SW480 (cell line): ENCODE measurements at regions not wholly inside any gene's neighbourhood (a gene's known extent, or its start where the extent isn't known, plus 50 kb on each side); places are given as distances from the start of the nearest gene placed in this dataset.

Source experiments
- DNase-seq: peaks from one replicate; pipeline ENCODE4 v3.0.0-alpha.2; 2016; ENCODE audit warnings: low spot score

- peak; percentile 5 for DNase-seq
These were observed 221.0 kb upstream of the EOMES start for GRCh38 chr3:27943106-27943505.

- no peak for DNase-seq
These were observed 223.1 kb upstream of the EOMES start for GRCh38 chr3:27945229-27945628.

GRCh38 chr3:27960133-27960532 lies 238.0 kb upstream of the EOMES start:
- peak; percentile 55 for DNase-seq

DNA sequence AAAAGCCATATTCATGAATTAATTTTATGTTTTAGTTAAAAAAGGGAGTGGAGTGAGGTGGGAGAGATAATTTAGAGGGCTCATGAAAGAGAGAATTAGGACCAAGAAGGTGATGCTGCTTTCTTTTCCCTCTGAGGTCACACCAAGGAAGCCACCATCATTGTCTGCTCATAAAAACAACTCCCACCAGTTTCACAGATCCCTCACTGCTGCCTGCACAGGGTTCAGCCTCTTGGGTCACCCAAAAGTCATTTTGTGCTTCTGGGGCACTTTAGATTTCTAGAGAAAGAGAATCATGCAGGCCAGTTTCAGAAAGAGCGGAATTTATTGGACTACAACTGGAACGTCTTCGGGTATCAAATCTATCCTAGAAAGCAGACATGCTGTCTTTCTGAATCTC lies 241.4 kb upstream of the EOMES start:
- DNase-seq, result no peak

DNA sequence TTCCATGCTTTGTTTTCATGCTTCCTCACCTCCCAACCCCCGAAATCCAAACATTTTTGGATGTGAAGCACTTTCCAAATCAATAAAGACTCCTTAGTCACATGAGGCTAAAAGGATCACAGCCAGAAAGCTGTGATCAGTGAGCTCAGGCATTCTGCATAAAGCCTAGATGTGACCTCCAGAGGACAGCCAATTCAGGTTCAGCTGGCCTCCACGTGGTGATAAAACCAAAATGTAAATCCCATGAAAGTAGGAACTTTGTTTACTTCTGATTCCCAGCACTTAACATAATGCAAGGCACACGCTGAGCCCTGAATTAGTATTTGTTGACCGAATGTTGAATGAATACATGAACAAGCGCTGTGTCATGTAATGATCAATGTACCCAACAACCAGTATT lies 249.5 kb upstream of the EOMES start:
- no peak for DNase-seq

DNA sequence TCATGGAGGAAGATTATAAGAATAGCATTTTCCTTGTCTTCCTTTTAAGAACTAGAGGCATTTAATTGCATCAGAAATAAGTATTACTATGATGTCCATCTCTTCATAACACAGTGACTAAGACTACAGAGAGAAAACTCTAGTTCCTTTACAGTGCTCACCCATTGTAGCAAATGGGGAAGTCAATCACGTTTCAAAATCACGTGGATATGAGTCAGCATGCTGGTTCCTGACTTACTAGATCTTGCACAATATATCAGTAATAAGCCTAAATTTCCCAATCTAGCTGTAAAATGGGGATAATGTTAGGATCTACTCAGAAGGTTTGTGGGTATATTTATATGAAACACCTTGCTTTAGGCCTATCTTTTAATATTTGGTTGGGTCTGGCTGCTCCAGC lies 254.8 kb upstream of the EOMES start:
- no peak for DNase-seq

DNA sequence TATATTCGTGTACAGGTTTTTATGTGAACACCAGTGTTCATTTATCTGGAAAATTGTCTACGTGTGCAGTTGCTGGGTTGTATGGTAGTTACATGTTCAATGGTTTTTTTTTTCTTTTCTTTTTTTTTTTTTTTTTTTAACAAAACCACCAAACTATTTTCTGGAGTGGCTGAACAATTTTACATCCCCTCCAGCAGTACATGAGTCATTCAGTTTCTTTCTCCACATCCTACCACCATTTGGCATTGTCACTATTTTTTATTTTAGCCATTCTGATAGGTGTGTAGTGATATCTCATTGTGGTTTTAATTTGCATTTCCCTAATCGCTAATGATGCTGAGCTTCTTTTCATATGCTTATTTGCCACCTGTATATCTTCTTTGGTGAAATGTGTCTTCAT lies 256.3 kb upstream of the EOMES start:
- no peak for DNase-seq

GRCh38 chr3:27985369-27986035 lies 255.9 kb upstream of the CMC1 start:
- DNase-seq, result no peak

GRCh38 chr3:27986234-27986879 lies 255.1 kb upstream of the CMC1 start:
- DNase-seq, result no peak

GRCh38 chr3:27990324-27990723 lies 251.1 kb upstream of the CMC1 start:
- DNase-seq, result no peak

DNA sequence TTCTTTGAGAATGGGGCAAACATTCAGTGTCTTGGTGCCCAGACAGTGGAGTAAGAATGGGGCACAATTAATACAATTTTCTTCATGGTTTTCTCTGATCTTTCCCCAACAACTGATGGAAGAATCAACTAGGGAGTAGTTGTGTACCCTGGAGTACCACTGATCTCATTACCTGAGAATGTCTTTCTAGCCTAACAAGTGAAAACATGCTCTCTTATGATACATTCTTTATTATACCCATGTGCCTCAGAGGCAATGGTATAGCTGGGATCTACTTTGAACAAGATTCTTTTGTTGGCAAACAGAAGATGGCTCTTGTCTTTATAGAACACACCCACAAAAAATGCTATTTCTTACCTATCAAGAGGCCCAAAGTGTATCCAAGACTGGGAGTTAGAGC lies 250.6 kb upstream of the CMC1 start:
- no peak for DNase-seq

GRCh38 chr3:27993051-27993450 lies 248.4 kb upstream of the CMC1 start:
- DNase-seq, result no peak

GRCh38 chr3:28000608-28001007 lies 240.8 kb upstream of the CMC1 start:
- DNase-seq, result no peak

GRCh38 chr3:28008235-28008634 lies 233.2 kb upstream of the CMC1 start:
- DNase-seq, result no peak

GRCh38 chr3:28012830-28013229 lies 228.6 kb upstream of the CMC1 start:
- DNase-seq, result no peak

GRCh38 chr3:28013864-28014473 lies 227.4 kb upstream of the CMC1 start:
- no peak for DNase-seq

DNA sequence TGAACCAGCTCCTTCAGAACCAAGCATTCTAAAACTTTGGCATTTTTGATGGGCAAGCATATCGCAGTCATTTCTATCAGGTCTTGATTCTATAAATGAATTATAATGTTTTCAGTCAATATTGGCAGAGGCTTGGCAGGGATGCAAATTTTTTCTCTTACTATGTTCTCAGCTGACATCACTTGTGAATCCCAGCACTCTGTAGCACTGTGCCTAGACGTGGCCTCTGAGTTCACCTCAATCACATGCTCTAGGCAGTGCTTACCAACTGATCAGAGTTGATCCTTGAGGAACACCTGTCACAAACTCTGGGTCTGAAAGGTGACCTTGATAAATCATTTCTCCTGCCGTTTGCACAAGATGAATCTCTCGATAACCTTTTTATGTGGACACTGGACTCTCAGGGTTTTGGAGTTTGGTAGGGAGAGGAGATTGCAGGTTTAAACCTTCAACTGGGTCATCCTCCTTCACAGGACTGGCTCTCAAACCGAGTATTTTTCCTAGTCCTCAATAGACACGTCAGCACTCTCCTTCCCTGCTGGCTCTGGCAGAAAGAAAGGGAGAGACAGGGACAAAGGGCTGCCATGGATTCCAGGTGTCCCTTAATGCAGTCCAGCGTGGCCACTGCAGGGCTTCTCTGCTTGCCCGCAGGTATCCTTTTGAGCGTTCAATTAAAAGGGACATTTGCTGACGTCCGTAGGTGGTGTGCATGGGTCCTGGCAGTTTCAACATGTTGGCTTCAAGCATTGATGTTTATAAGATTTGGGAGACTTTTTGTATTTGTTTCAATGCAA lies 222.3 kb upstream of the CMC1 start:
- DNase-seq, result no peak

GRCh38 chr3:28019740-28020139 lies 221.7 kb upstream of the CMC1 start:
- DNase-seq, result no peak

GRCh38 chr3:28022916-28023315 lies 218.5 kb upstream of the CMC1 start:
- no peak for DNase-seq

DNA sequence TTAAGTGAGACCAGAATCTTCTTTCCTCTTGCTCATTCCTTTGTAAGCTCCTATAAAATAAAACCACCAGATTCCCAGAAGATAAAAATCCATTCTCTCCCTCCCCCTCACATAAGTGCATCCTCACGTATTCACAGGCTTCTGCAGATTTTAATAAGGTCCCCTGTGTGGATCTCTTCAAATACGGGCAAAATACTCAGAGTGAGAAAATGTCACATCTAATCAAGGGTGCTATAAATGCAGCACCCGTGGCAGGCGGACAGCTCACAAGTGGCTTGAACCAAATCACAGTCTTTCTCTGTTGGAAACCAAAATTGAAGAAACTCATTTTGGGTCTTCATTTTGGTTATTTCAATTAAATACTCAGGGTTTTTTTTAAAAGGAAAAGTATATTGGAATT lies 212.9 kb upstream of the CMC1 start:
- no peak for DNase-seq

- no peak for DNase-seq
These were observed 208.2 kb upstream of the CMC1 start for GRCh38 chr3:28033059-28033784.
